Stimulated activated CD8-positive, alpha-beta memory T cell treated with anti-CD3 and anti-CD28 coated beads, Interleukin-7, amount 100 ng/mL, for 1 hour (primary cell): ENCODE measurements at regions not wholly inside any gene's neighbourhood (a gene's known extent, or its start where the extent isn't known, plus 50 kb on each side); places are given as distances from the start of the nearest gene placed in this dataset.
"Not testable (repeated sequence)": the region's sequence is repeated elsewhere in the genome, so short reads cannot be mapped to it uniquely, and the experiment has no call there.

Experiments
- DNase-seq, 2 donors: peaks; one replicate each; pipeline ENCODE4 v3.0.0-alpha.2; 2020; ENCODE audit warnings: low read depth in 2 of 2

- no peak for DNase-seq
Observed at GRCh38 chr10:8379906-8380832, 325.7 kb downstream of the GATA3 start.

GRCh38 chr10:8380833-8381496 is 326.5 kb downstream of the GATA3 start:
- DNase-seq: no peak

- DNase-seq: no peak
Observed at GRCh38 chr10:8386781-8387180, 332.3 kb downstream of the GATA3 start.

GRCh38 chr10:8389630-8390029 is 335.1 kb downstream of the GATA3 start:
- DNase-seq: no peak

GRCh38 chr10:8392216-8392615 is 337.7 kb downstream of the GATA3 start:
- no peak for DNase-seq

DNA sequence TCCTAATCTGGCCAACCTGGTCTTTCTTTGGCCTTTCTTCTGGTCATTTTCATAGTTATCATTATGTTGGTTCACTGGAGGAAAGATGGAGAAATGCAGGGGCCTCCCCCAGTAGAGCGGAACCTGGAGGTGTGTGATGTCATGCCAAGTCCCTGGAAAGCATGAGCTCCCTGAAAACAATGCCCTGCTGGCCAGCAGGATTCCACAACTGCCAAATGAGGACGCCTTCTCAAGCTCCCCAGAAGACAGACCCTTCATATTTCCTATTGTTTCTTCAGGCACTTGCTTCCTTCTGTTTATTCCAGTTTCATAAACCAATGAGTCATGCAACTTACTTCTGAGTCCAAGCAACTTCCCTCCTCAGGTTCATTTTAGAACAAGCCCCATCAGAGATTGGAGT is 339.0 kb downstream of the GATA3 start:
- no peak for DNase-seq

GRCh38 chr10:8396675-8397074 is 342.2 kb downstream of the GATA3 start:
- DNase-seq: no peak

- no peak for DNase-seq
Observed at GRCh38 chr10:8398771-8399170, 344.3 kb downstream of the GATA3 start.

DNA sequence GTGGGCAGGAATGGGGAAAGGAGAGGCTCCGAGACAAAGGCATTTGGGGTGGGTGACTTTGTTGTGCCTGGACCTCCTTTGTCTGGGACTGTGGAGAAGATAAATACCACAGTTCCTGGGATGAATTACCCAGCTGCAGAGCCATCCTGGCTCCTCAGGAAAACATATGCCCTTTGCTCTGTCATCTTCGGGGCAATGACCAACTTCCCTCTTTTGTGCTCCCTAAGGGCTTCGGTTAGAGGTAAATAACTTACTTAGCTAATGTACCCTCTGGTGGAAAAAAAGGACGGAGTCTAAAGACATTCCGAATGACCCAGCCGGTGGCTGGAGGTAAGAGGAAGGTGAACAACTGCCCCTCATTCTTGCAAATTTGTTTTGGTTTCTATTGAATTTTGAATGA is 345.7 kb downstream of the GATA3 start:
- DNase-seq: no peak

- no peak for DNase-seq
Observed at GRCh38 chr10:8400892-8401291, 346.4 kb downstream of the GATA3 start.

- DNase-seq: no peak
Observed at GRCh38 chr10:8401531-8401930, 347.0 kb downstream of the GATA3 start.

GRCh38 chr10:8402576-8402975 is 348.1 kb downstream of the GATA3 start:
- DNase-seq: no peak

DNA sequence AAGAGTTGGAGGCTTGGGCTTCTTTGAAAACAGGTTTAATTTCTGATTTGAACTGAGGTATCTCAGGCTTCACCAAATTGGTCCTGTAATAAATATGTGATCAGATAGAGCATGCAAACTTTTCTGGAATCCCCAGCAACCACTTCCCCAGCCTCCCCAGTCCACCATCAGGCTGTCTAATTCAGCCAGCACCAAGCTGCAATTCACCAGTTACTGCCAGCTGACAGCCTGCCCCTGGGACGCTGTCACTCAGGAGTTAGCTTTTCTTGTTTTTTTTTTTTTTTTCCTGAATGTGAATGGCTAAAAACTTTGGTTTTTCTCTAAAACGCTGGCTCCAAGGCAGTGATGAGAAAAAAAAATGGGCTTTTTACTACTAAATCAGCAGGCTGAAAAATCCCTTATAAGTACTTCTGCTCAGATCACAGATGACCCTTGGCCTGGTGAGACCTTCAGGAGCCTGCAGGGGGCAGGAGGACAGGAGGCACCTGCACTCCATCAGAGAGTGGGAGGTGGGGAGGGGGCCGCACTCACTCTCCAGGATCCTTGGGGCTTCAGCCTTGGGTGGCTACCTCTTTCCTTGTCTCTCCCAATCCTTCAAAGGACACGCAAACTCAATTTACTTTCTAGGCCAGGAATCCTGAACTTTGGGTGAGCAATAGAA is 349.4 kb downstream of the GATA3 start:
- no peak for DNase-seq

DNA sequence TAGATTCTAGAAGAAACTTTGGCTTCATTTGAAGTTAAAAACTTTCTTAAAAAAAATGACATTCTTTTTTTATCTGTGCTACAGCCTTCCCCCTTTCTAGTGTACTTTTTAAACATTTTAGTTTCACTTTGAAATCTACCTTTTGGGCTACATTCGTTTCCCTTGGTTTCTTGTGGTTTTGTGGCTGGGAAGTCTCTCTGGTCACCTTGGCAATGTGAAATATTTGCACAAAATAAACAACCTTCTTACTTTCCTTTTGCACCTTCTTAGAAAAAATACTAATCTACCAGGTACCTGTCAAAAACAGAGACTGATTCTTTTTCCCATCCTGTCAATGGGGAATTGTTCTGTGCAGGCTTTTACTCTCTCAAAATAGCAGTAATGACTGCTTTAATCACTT is 350.2 kb downstream of the GATA3 start:
- DNase-seq: no peak

DNA sequence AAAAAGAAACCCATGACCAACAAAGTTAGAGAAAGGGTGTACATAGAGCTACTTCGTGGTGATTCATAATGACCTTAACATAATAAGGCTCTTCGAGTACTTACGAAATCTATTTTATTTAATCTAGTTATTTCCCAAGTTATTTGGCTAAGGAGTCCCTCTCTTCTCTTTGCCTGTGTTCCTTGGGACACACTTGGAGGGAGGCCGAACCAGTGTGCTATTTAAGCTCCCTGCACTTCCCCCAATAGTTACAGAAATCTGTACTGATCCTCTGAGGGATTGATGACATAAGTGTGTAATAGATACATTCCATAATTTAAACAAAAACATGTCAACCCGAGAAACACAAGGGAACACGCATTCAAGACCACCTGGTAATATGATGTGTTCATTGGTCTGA is 351.1 kb downstream of the GATA3 start:
- no peak for DNase-seq

DNA sequence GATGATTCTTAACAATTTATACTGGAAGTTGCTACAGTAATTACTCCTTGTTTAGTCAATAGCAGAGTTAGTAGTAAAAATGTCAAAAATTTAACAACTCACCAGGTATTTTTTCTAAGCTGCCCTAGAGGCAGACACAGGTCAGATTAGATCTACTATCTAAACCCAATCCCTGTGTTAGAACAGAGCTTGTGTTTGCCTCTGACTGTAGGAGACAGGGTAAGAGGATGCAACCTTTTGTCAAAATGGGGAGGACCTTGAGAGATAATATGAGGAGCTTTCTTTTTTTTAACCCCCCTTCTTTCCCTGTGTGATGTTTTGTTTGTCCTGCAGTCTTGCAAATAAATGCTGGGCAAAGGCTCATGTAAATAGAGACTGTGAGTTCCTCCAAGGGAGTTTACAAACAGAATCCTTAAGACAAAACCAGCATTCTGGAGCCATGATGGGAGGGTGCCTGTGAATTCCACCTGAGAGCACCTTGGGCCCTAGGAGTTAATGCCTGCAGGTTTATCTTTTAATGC is 353.1 kb downstream of the GATA3 start:
- no peak for DNase-seq

- no peak for DNase-seq
Observed at GRCh38 chr10:8410506-8410905, 356.0 kb downstream of the GATA3 start.

DNA sequence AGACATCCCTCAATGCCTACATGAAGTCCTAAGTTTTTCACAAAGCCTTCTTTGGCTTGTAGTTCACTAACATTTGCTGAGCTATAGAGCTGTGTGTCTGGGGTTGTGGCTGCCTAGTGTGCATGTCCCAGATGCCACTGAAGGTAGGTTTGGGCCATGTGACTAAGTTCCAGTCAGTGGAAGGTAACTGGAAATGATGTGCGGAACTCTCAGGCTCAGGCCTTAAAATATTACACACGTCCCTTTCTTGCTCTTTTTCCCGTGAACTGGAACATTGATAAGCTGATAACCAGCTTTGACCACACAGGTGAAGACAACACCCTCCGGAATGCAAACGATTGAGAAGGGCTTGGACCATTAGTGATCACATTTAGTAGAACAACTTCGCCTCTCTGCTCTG is 358.1 kb downstream of the GATA3 start:
- DNase-seq: no peak

DNA sequence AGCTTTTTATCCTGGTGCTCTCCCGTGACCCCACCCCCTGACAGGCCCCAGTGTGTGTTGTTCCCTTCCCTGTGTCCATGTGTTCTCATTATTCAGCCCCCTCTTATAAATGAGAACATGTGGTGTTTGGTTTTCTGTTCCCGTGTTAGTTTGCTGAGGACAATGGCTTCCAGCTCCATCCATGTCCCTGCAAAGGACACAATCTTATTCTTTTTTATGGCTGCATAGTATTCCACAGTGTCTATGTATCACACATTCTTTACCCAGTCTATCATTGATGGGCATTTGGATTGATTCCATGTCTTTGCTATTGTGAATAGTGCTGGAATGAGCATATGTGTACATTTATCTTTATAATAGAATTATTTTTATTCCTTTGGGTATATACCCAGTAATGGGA is 360.5 kb downstream of the GATA3 start:
- not testable (repeated sequence) for DNase-seq

DNA sequence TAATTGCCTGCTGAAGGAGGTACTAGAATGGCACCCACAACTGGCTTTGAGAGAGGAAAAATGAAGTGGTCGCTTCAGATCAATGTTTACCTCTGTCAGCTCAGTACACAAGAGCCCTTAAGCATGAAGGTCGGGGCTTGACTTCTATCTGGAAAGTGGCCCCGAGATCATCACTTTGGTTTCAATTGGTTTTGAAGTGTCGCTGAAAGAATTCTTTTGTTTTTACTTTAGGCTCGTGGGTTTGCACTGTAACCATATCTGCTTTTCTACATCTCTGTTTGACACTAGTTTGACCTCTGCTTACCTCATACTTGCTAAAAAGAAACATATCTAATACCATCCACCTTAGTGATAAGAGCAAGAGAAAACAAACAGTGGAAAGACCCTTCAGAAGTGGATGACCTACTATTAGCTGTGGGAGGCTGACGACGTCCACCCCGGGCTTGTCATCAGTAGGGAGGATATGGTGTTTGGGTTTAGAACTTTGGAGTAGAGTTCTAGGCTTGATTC is 361.8 kb downstream of the GATA3 start:
- DNase-seq: no peak

GRCh38 chr10:8416760-8417159 is 362.3 kb downstream of the GATA3 start:
- peak in 1 of 2 donors; percentile 3 for DNase-seq

DNA sequence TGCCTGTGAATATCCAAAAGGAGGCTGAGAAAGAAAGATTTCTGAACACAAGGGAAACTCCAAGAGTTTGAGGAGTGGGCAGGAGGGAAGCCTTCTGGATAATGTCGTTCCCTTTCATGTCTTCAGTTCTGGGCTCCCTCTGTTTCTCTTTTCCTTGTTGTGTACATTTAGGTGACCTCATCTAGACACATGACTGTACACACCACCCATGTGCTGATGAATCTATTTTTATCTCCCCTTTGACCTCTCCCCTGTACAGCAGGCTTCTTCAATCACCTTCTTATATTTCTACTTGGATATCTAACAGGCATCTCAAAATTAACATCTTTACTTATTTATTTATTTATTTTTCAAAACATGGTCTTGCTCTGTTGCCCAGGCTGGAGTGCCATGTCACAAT is 363.1 kb downstream of the GATA3 start:
- DNase-seq: no peak
